ENCODE measurements at regions not wholly inside any gene's neighbourhood (a gene's known extent, or its start where the extent isn't known, plus 50 kb on each side); places are given as distances from the start of the nearest gene placed in this dataset.

DNA sequence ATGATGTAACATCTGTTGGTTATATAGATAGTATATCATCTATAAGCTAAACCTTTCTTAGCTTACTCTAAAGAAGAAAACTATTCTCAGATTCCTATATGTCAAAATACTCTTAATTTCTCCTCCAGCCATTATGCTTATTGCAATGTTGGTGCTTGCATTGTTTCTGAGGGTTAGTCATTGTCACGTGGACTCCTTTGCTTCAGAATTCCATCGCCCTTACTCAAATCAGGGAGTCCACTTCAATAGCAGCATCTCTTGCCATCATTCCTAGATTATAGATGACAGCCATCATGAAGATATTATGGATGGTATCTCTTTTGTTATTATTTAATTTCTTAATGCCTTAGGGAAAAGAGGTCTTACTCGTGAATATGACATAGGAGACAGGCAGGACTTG is 776.1 kb downstream of the TENT5A start:
- TF ChIP-seq, protein P1, sequence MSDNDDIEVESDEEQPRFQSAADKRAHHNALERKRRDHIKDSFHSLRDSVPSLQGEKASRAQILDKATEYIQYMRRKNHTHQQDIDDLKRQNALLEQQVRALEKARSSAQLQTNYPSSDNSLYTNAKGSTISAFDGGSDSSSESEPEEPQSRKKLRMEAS (IDR thresholded peaks at IDR 0.05; ENCODE audit: low read depth, low read length), result no peak
- TF ChIP-seq POLR2A (IDR thresholded peaks at IDR 0.05; ENCODE audit: extremely low read depth, insufficient read length) (no peak), MYC (IDR thresholded peaks at IDR 0.05; ENCODE audit: low read depth, low read length) (no peak)
- TF ChIP-seq, protein P2, sequence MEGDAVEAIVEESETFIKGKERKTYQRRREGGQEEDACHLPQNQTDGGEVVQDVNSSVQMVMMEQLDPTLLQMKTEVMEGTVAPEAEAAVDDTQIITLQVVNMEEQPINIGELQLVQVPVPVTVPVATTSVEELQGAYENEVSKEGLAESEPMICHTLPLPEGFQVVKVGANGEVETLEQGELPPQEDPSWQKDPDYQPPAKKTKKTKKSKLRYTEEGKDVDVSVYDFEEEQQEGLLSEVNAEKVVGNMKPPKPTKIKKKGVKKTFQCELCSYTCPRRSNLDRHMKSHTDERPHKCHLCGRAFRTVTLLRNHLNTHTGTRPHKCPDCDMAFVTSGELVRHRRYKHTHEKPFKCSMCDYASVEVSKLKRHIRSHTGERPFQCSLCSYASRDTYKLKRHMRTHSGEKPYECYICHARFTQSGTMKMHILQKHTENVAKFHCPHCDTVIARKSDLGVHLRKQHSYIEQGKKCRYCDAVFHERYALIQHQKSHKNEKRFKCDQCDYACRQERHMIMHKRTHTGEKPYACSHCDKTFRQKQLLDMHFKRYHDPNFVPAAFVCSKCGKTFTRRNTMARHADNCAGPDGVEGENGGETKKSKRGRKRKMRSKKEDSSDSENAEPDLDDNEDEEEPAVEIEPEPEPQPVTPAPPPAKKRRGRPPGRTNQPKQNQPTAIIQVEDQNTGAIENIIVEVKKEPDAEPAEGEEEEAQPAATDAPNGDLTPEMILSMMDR (IDR thresholded peaks at IDR 0.05; ENCODE audit: low read depth, low read length), result no peak
- no peak overlapping the region for H3K4me3 ChIP-seq (ENCODE audit: low read depth, low read length)
- no peak for DNase-seq (ENCODE audit: low read depth)

DNA sequence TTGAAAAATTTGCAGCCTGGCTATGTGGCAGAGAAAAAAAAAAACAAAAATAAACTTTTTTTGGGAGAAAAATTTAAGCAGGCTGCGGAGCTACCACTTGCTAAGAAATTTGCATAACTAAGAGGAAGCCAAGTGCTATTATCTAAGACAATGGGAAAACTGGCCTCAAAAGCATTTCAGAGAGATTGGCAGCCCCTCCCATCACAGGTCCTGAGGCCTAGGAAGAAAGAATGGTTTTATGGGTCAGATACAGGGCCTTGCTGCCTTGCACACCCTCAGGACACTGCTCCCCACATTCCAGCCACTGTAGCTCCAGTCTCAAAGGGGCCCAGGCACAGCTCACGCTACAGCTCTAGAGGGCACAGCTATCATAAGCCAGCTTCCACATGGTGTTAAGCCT is 777.9 kb downstream of the TENT5A start:
- TF ChIP-seq MYC (IDR thresholded peaks at IDR 0.05; ENCODE audit: low read depth, low read length), result no peak
- TF ChIP-seq, protein P2 (IDR thresholded peaks at IDR 0.05; ENCODE audit: low read depth, low read length), result no peak
- TF ChIP-seq, protein P1 (IDR thresholded peaks at IDR 0.05; ENCODE audit: low read depth, low read length), result no peak
- no peak for TF ChIP-seq POLR2A (IDR thresholded peaks at IDR 0.05; ENCODE audit: extremely low read depth, insufficient read length)
- H3K4me3 ChIP-seq (ENCODE audit: low read depth, low read length), result no peak overlapping the region
- DNase-seq (ENCODE audit: low read depth), result no peak

DNA sequence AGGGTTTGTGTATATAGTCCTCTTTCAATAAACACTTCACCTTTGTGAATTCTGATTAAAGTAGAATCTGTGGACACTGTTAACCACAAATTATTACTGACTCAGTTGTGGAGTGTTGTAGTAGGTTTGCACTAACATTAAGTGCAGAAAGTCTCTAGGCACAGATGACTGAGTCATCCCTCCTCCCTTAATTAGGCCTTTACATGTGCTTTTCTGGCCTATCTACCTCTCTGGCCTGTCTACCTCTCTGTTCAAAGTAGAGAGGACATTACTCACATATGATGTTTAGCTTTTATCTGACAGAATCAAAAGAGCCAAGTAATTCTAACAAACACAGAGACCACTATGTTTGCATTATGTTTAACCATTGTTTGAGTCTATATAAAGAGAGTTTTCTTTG is 783.0 kb downstream of the TENT5A start:
- no peak for DNase-seq (ENCODE audit: low read depth)
- TF ChIP-seq, protein P2 (IDR thresholded peaks at IDR 0.05; ENCODE audit: low read depth, low read length), result no peak
- TF ChIP-seq POLR2A (IDR thresholded peaks at IDR 0.05; ENCODE audit: extremely low read depth, insufficient read length) (no peak), MYC (IDR thresholded peaks at IDR 0.05; ENCODE audit: low read depth, low read length) (no peak)
- TF ChIP-seq, protein P1 (IDR thresholded peaks at IDR 0.05; ENCODE audit: low read depth, low read length), result no peak
- H3K4me3 ChIP-seq (ENCODE audit: low read depth, low read length), result no peak overlapping the region

DNA sequence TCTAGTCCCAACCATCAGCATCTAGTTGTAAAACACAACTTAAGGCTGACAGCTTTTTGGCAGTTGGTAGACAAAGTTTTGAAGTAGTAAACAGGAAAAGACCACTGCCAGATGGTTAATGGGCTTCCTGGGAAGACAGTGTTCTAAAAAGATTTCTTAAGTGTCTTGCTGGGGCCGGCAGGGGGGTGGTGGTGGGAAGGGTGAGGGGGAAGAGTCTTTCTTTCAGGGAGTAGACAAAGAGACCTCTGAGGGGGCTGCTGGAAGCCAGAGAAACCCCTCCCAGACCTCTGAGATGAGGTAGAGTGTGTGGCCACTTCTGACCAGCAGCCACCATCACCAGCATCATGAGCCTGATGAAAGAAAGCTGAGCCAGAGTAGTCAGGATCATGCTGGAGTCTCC is 784.9 kb downstream of the TENT5A start:
- no peak for DNase-seq (ENCODE audit: low read depth)
- TF ChIP-seq, protein P1 (IDR thresholded peaks at IDR 0.05; ENCODE audit: low read depth, low read length), result no peak
- no peak for TF ChIP-seq POLR2A (IDR thresholded peaks at IDR 0.05; ENCODE audit: extremely low read depth, insufficient read length)
- TF ChIP-seq MYC (IDR thresholded peaks at IDR 0.05; ENCODE audit: low read depth, low read length), result no peak
- TF ChIP-seq, protein P2 (IDR thresholded peaks at IDR 0.05; ENCODE audit: low read depth, low read length), result no peak
- no peak overlapping the region for H3K4me3 ChIP-seq (ENCODE audit: low read depth, low read length)

DNA sequence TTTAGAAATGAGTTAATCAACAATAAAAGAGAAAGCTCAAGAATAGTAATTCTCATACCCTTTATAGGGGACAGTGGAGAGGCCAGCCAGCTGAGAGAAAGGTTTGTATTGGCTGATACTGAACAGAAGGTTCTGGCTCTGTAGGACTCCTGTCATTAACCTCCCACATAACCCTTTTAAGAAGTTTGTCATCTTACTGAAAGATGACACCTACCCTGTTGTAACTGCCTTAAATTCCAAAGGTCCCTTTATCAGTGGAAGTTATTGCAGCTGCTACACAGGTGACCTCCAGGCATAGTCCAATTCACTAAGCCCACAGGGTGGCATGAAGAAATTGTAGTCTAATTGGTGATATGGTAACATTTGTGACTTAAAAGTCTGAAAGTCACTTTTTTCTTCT is 790.1 kb downstream of the TENT5A start:
- no peak overlapping the region for H3K4me3 ChIP-seq (ENCODE audit: low read depth, low read length)
- DNase-seq (ENCODE audit: low read depth), result no peak
- no peak for TF ChIP-seq POLR2A (IDR thresholded peaks at IDR 0.05; ENCODE audit: extremely low read depth, insufficient read length)
- TF ChIP-seq, protein P2 (IDR thresholded peaks at IDR 0.05; ENCODE audit: low read depth, low read length), result no peak
- TF ChIP-seq, protein P1 (IDR thresholded peaks at IDR 0.05; ENCODE audit: low read depth, low read length), result no peak
- TF ChIP-seq MYC (IDR thresholded peaks at IDR 0.05; ENCODE audit: low read depth, low read length), result no peak

DNA sequence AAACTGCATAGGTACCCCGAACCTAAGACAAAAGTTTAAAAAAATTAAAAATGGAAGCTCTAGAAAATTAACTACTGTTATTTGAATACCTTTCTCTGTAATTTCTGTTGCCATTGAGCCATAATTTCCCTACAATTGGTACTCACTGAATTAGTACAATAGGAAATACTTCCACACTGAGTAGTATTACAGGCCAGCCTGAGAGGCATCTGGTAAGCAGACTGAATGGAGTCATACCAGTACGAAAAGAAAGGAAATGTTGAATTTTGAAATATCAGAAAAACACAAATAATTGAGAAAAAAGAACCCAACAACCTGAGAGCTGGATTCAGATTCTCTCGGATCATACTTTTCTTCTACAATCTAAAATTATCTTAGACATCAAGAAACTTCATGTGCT is 791.3 kb downstream of the TENT5A start:
- TF ChIP-seq, protein P2 (IDR thresholded peaks at IDR 0.05; ENCODE audit: low read depth, low read length), result no peak
- no peak for TF ChIP-seq MYC (IDR thresholded peaks at IDR 0.05; ENCODE audit: low read depth, low read length)
- TF ChIP-seq POLR2A (IDR thresholded peaks at IDR 0.05; ENCODE audit: extremely low read depth, insufficient read length), result no peak
- TF ChIP-seq, protein P1 (IDR thresholded peaks at IDR 0.05; ENCODE audit: low read depth, low read length), result no peak
- H3K4me3 ChIP-seq (ENCODE audit: low read depth, low read length), result no peak overlapping the region
- no peak for DNase-seq (ENCODE audit: low read depth)

Measured in NB4 (cell line).